MM.1S (cell line): ENCODE measurements at regions not wholly inside any gene's neighbourhood (a gene's known extent, or its start where the extent isn't known, plus 50 kb on each side); places are given as distances from the start of the nearest gene placed in this dataset.

ENCODE experiments used
- DNase-seq: peaks from one replicate; pipeline ENCODE4 v3.0.0-alpha.2; 2015
- H2AFZ ChIP-seq: fragments of 300-600 bp; sonication (generic); 2 replicates; pipeline ENCODE4 v1.6.0; 2016; ENCODE audit warnings: antibody characterized with exemption, low read length
- H3F3A ChIP-seq: fragments of 300-600 bp; sonication (generic); 2 replicates; pipeline ENCODE4 v1.6.1; 2016; ENCODE audit warnings: mild to moderate bottlenecking, antibody characterized with exemption, low read length, moderate library complexity, mixed read lengths; ENCODE audit not compliant: insufficient read depth
- H3K27ac ChIP-seq: fragments of 300-600 bp; sonication (generic); 2 replicates; pipeline ENCODE4 v1.5.1; 2016; ENCODE audit warnings: mild to moderate bottlenecking, low read length
- H3K27me3 ChIP-seq: fragments of 300-600 bp; sonication (generic); replicated peaks from 2 replicates; pipeline ENCODE4 v1.6.0; 2016; ENCODE audit warnings: low read length; ENCODE audit not compliant: insufficient read depth
- H3K36me3 ChIP-seq: fragments of 300-600 bp; sonication (generic); replicated peaks from 2 replicates; pipeline ENCODE4 v1.6.1; 2016; ENCODE audit warnings: mild to moderate bottlenecking, low read length, mixed read lengths; ENCODE audit not compliant: insufficient read depth
- H3K4me1 ChIP-seq: fragments of 300-600 bp; sonication (generic); 2 replicates; pipeline ENCODE4 v1.6.1; 2016; ENCODE audit warnings: low read length, mixed read lengths
- H3K4me2 ChIP-seq: fragments of 300-600 bp; sonication (generic); 2 replicates; pipeline ENCODE4 v1.6.0; 2016; ENCODE audit warnings: low read depth, low read length
- H3K4me3 ChIP-seq: fragments of 300-600 bp; sonication (generic); 2 replicates; pipeline ENCODE4 v1.5.1; 2016; ENCODE audit warnings: low read length, mixed read lengths
- H3K79me2 ChIP-seq: fragments of 300-600 bp; sonication (generic); 2 replicates; pipeline ENCODE4 v1.6.1; 2016; ENCODE audit warnings: mixed run types, low read length, mixed read lengths
- H3K9ac ChIP-seq: fragments of 300-600 bp; sonication (generic); 2 replicates; pipeline ENCODE4 v1.6.1; 2016; ENCODE audit warnings: low read length, mixed read lengths
- H3K9me2 ChIP-seq: fragments of 300-600 bp; sonication (generic); replicated peaks from 2 replicates; pipeline ENCODE4 v1.6.1; 2016; ENCODE audit warnings: mild to moderate bottlenecking, low read length, mixed read lengths; ENCODE audit not compliant: insufficient read depth
- H3K9me3 ChIP-seq: fragments of 300-600 bp; sonication (generic); replicated peaks from 2 replicates; pipeline ENCODE4 v1.6.1; 2016; ENCODE audit warnings: mild to moderate bottlenecking, low read length, mixed read lengths; ENCODE audit not compliant: insufficient read depth
- H4K20me1 ChIP-seq: fragments of 300-600 bp; sonication (generic); 2 replicates; pipeline ENCODE4 v1.6.1; 2016; ENCODE audit warnings: mild to moderate bottlenecking, low read length, moderate library complexity, mixed read lengths; ENCODE audit not compliant: insufficient read depth
- CTCF ChIP-seq: fragments of 300-600 bp; sonication (generic); IDR thresholded peaks from 2 replicates; pipeline ENCODE4 v1.5.1; 2016; ENCODE audit warnings: antibody characterized with exemption, low read length, mixed read lengths
- EZH2 ChIP-seq: fragments of 300-600 bp; sonication (generic); optimal IDR thresholded peaks from 2 replicates; pipeline ENCODE3; 2017; ENCODE audit warnings: low read depth, mild to moderate bottlenecking, antibody characterized with exemption, low read length, mixed read lengths
- EZH2phosphoT487 ChIP-seq: fragments of 300-600 bp; sonication (generic); IDR thresholded peaks from 2 replicates; pipeline ENCODE4 v1.6.1; 2018; ENCODE audit warnings: antibody characterized with exemption, low read length

- H3K4me3 ChIP-seq: no peak overlapping the region
- no peaks in the 10 kb centered on the region for H3K9me2 ChIP-seq
- H3K27me3 ChIP-seq: no peaks in the 10 kb centered on the region
- no peaks in the 10 kb centered on the region for H3F3A ChIP-seq
- no peak for DNase-seq
- no peaks in the 10 kb centered on the region for H3K9me3 ChIP-seq
- H3K27ac ChIP-seq: no peak overlapping the region
- H4K20me1 ChIP-seq: no peaks in the 10 kb centered on the region
- no peak overlapping the region for H3K9ac ChIP-seq
- no peaks in the 10 kb centered on the region for H3K36me3 ChIP-seq
- TF ChIP-seq EZH2: no peak
- no peak for TF ChIP-seq CTCF
- no peak for TF ChIP-seq EZH2phosphoT487
- H2AFZ ChIP-seq: no peak overlapping the region
- no peaks in the 10 kb centered on the region for H3K79me2 ChIP-seq
- H3K4me1 ChIP-seq: no peaks in the 10 kb centered on the region
- H3K4me2 ChIP-seq: no peak overlapping the region
Observed at GRCh38 chr14:97349946-97350345, 552.8 kb downstream of the VRK1 start.

DNA sequence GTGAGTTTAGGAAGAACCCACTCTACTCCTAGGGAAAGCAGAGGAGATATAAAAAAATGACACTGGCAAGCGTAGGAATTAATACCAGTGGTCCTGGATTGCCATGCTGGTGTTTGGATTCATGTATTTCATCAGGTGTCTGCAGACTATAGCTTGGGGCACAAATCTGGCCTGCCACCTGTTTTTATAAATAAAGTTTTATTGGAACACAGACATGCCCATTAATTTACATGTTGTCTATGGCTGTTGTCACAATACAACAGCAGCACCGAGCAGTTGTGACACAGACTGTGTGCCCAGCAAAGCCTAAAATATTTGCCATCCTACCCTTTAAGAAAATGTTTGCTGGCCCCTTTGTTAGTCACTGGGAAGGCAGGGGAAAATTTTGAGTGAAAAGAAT lies 553.2 kb downstream of the VRK1 start:
- Histone ChIP-seq H3K79me2 (no peaks in the 10 kb centered on the region), H3K9me3 (no peaks in the 10 kb centered on the region), H2AFZ (no peak overlapping the region), H3K27me3 (no peaks in the 10 kb centered on the region), H3K4me1 (no peaks in the 10 kb centered on the region), H3K4me2 (no peak overlapping the region), H3K4me3 (no peak overlapping the region), H3F3A (no peaks in the 10 kb centered on the region), H3K27ac (no peak overlapping the region), H3K36me3 (no peaks in the 10 kb centered on the region), H3K9ac (no peak overlapping the region), H4K20me1 (no peaks in the 10 kb centered on the region), H3K9me2 (no peaks in the 10 kb centered on the region)
- DNase-seq: no peak
- TF ChIP-seq EZH2 (no peak), EZH2phosphoT487 (no peak), CTCF (no peak)

DNA sequence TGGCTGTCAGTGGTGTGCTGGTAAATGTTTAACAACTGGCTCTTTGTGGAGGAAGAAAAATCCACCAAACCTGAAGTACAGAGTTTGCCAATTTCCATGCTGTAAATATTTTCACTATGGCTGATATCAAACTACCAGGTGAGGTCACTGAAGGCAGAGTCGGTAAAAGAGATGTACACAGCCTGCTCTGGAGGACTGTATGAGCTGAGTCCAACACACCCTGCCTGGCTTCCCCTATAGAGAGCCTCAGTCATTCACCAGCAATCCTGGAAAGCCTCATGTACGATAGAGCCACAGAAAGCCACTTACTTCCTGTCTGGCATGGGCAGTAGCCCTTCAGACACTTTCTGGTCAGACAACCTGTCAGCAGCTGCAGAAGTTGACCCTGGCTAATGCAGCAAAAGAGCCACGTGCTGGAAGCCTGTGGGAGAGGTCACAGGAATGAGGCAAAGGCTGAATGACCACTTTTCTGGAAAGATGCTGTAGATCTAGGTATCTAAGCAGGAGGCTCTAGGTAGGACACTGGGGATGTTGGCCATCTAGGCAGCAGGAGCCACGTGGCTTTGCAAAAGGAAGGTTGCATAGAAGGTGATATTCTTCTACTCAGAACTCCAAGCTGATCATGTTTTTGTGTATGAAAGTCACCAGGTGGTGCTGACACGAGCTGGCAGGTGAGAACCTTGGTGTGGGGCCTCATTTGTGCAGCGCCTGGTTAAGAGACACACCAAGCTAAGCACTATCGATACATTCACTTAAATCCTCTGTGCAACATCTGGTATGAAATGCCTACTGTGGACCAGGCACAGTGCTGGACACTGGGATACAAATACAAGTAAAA lies 553.9 kb downstream of the VRK1 start:
- Histone ChIP-seq H3K27ac (no peak overlapping the region), H3K36me3 (no peaks in the 10 kb centered on the region), H3K9me3 (no peaks in the 10 kb centered on the region), H4K20me1 (no peaks in the 10 kb centered on the region), H3K4me2 (no peak overlapping the region), H3K9ac (no peak overlapping the region), H3K4me3 (no peak overlapping the region), H3K9me2 (no peaks in the 10 kb centered on the region), H3F3A (no peaks in the 10 kb centered on the region), H2AFZ (no peak overlapping the region), H3K79me2 (no peaks in the 10 kb centered on the region), H3K4me1 (no peaks in the 10 kb centered on the region), H3K27me3 (no peaks in the 10 kb centered on the region)
- DNase-seq: peak; percentile 6
- TF ChIP-seq EZH2phosphoT487 (no peak), EZH2 (no peak), CTCF (no peak)
